OCI-M2 (cell line): ENCODE measurements at regions not wholly inside any gene's neighbourhood (a gene's known extent, or its start where the extent isn't known, plus 50 kb on each side); places are given as distances from the start of the nearest gene placed in this dataset.
"Not testable (repeated sequence)": the region's sequence is repeated elsewhere in the genome, so short reads cannot be mapped to it uniquely, and the experiment has no call there.

Experiments used
- DNase-seq: peaks from one replicate; lab custom pipeline; 2025; ENCODE audit not compliant: unreplicated experiment; lab: John Stamatoyannopoulos, UW

- DNase-seq: no peak
Measured at GRCh38 chr13:76663592-76664335, 222.4 kb downstream of the KCTD12 start.

DNA sequence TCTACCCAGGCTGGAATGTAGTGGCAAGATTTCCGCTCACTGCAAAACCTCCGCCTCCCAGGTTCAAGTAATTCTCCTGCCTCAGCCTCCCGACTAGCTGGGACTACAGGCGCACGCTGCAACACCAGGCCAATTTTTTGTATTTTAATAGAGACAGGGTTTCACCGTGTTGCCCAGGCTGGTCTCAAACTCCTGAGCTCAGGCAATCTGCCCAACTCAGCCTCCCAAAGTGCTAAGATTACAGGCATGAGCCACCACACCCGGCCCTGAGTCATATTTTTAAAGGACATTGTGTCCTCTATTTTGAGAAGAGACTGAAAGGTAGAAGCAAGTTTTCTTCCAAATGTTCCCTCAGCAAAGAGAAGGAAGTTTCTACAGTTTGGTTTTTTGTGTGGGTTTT lies 227.1 kb downstream of the KCTD12 start:
- DNase-seq: not testable (repeated sequence)

- DNase-seq: no peak
Measured at GRCh38 chr13:76656500-76656899, 229.7 kb downstream of the KCTD12 start.

GRCh38 chr13:76656056-76656455 lies 230.1 kb downstream of the KCTD12 start:
- DNase-seq: no peak

DNA sequence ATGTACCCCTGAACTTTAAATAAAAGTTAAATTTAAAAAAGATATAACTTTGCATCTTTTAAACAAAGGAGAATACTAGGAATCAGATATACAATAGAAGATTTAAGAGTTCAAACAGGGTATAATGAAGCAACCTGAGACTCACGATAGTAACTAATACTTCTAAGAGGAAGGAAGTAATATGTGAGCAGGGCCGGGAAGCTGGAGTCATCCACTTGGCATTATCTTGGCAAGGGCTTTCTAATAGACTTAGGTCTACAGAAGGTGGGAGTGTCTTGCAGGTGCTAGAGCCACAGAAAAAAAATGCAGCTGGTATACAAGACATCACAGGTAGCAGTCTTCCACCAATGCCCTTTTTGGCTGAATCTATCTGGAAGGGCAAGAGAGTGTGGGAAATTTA lies 231.9 kb downstream of the KCTD12 start:
- DNase-seq: no peak

DNA sequence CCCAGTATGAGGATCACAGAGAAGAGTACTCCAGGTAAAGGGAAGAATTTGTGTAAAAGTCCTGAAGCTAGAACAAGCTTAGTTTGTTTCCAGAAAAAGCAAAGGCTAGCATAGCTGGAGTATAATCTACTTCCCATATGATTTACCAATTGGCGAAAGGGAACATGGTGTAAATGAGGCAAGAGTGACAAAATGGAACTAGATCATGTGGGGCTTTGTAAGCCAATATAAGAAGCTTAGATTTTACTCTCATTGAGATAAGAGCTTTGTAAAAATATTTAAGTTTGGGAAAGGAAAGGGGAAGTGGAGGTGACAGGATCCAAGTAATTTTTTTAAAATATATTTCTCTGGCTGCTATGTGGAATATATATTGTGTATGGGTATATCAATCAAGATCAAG lies 234.9 kb downstream of the KCTD12 start:
- no peak for DNase-seq

DNA sequence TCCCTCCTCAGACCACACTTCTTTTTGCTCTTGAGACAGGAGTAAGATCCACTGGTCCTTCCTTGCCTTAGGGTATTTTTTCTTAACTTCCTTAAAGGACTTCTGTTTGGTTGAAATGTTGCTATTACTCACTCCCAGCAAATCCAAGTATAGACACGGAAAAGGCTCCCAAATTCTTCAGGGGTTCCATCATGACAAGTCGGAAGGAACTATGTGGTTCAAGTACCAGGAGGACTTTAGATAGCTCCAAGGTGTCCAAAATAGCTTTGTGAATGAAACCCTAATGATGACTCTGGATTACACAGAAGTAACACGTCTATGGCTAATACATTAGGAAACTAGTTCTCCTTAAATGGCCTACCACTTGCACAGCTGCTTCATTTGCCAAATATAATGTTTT lies 238.7 kb downstream of the KCTD12 start:
- DNase-seq: no peak

GRCh38 chr13:76646946-76647345 lies 239.3 kb downstream of the KCTD12 start:
- DNase-seq: no peak

DNA sequence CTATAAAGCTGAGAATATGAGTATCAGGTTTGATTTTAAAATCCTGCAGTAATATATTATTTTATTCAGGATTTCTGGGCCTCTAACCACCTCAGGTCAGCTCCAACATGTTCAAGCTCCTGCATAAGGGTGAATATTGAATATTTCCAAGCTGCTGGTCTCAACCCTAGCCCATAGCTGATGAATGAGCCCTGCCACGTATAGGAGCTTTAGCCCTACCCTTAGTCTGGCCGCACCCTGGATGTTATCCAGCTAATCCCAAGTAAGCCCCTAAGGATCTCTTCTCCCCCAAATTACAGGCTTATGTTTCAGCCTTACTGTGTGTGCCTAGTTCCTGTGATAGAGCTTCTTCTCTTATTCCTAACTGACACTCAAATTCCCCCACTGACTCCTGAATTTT lies 240.6 kb downstream of the KCTD12 start:
- DNase-seq: no peak

DNA sequence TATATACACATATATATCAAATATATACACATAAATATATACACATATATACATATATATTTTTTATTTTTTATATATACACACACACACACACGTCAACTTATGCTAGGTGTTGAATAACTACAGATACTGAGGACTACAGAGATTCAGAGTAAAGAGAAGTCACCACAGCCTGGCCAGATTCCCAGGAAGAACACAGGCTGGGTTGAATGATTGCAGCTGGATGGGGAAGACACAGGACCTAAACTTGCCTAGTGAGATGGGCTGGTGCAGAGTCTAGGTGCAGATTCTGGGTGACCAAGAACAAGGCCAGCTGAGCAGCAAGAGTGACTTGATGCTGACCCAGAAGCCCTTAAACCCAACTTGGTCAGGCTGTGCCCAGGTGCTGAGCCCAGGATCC lies 241.3 kb downstream of the KCTD12 start:
- DNase-seq: no peak

- no peak for DNase-seq
Measured at GRCh38 chr13:76643596-76643995, 242.6 kb downstream of the KCTD12 start.

GRCh38 chr13:76641056-76641455 lies 245.1 kb downstream of the KCTD12 start:
- no peak for DNase-seq

- no peak for DNase-seq
Measured at GRCh38 chr13:76638882-76639281, 247.3 kb downstream of the KCTD12 start.

DNA sequence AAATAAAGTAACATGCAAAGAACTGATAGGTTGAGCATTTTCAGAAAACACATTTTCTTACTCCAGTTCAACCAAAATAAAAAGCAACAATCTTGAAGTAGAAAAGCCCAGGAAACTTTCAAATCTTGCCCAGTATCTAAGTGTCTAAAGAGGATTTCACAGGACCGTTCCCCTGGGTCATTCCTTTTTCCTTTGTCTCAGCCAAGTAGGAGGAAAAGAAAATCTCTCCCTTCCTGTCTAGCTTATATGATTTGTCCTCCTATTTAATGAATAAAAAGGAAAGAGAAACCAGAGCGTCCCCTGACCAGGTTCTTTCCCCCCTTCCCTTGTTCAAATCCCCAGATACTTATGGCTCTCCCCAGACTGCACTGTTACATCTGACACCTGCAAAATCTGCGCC lies 248.0 kb downstream of the KCTD12 start:
- DNase-seq: no peak

GRCh38 chr13:76637641-76638141 lies 248.5 kb downstream of the KCTD12 start:
- DNase-seq: no peak

DNA sequence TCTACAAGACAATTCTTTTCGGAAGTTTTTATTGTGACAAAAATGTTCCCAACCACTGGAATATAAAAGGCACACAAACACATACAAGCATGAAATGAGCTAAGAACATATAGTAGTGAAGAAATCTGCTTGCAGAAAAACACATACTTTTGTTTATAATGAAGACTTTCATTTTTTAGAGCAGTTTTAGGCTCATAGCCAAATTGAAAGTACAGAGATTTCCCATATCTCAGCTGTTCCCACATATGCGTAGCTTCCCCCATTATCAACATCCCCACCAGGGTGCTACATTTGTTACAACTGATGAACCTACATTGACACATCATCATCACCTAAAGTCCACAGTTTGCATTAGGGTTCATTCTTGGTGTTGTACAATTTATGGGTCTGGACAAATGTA lies 249.4 kb downstream of the KCTD12 start:
- no peak for DNase-seq

GRCh38 chr13:76635232-76636230 lies 250.7 kb downstream of the KCTD12 start:
- DNase-seq: no peak

- DNase-seq: no peak
Measured at GRCh38 chr13:76634431-76635191, 251.6 kb downstream of the KCTD12 start.

GRCh38 chr13:76632401-76633044 lies 253.7 kb downstream of the KCTD12 start:
- DNase-seq: no peak

DNA sequence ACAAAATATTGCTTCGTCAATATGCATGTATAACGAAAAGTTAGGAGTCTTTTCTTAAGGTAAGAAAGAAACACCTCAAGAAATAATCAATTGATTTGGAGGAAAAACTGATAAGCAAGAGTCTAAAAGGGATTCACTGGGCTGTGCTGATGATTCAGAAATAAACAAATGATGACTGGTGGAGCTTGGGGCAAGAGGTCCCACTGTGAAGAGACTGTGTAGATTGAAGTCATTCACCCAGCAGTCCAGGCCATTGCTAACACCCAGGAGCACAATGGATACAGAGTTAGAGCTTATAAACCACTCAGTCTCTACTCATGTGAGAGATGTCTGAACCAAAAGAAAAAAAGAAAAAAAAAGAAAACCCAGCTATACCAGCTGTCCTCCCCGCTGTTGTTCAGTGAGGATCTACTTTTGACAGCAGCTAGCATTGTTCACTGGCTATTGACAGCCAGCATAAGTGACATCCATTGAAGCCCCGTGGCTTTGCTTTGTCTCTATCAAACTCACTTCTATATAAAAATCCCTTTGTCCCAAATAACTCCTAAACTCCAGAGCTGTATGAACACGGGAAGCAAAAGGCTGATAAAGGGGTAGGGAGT lies 255.5 kb downstream of the KCTD12 start:
- no peak for DNase-seq
